ENCODE measurements at regions not wholly inside any gene's neighbourhood (a gene's known extent, or its start where the extent isn't known, plus 50 kb on each side); places are given as distances from the start of the nearest gene placed in this dataset.
"Not testable (repeated sequence)": the region's sequence is repeated elsewhere in the genome, so short reads cannot be mapped to it uniquely, and the experiment has no call there.

DNA sequence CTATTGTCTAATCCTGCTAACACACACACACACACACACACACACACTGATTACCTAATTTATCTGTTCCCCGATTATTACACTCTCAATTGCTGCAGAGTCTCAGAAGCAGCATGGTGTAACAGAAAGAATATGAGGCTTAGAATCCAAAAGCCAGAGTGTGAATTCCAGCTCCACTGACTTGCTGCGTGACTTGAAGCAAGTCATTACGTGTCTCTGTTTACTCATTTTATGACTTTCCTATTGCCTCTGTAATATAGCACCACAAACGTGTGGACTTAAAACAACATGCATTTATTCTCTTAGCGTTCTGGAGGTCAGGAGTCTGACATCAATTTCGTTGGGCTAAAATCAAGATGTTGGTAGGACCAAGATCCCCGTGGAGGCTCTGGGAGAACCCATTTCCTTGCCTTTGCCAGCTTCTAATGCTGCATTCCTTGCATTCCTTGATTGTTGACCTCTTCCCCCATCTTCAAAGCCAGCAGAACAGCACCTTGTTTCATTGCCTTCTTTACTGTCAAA lies 55.9 kb upstream of the ATP5PO start:
- Histone ChIP-seq H3K27ac (ENCODE audit: low read depth, low read length) (no peak overlapping the region), H3K36me3 (ENCODE audit: control insufficient read depth, insufficient read depth, low read length) (no peaks in the 10 kb centered on the region), H3K9me3 (ENCODE audit: control insufficient read depth, insufficient read depth, low read length) (no peaks in the 10 kb centered on the region), H3K27me3 (ENCODE audit: control insufficient read depth, insufficient read depth, low read length) (no peaks in the 10 kb centered on the region), H3K4me1 (ENCODE audit: control insufficient read depth, insufficient read depth, low read length) (peaks cover 23% of the 10 kb centered on the region), H3K9ac (ENCODE audit: low read depth, low read length) (no peak overlapping the region), H3K4me3 (ENCODE audit: low read depth, low read length) (no peak overlapping the region)

DNA sequence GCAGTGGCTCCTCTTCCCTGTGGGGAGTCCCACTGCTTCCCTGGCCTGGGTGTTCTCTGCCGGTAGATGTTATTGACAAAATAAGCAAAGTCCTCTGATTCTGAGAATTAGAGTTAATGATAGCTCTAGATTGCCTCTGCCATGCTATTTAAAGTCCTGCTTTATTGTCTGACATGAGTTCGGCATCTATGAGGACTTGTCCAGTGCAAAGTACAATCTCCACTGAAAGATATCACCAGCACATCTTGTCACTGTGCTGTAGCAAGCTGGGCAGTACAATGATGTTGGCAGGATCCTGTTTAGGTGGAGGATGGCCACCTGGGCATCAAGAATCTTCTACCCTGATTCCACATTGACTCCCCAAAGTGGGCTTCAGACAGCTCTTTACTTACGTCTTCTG lies 54.0 kb upstream of the ATP5PO start:
- no peaks in the 10 kb centered on the region for H3K9me3 ChIP-seq (ENCODE audit: control insufficient read depth, insufficient read depth, low read length)
- no peaks in the 10 kb centered on the region for H3K36me3 ChIP-seq (ENCODE audit: control insufficient read depth, insufficient read depth, low read length)
- H3K4me1 ChIP-seq (ENCODE audit: control insufficient read depth, insufficient read depth, low read length), result peaks cover 12% of the 10 kb centered on the region
- H3K9ac ChIP-seq (ENCODE audit: low read depth, low read length), result no peak overlapping the region
- no peak overlapping the region for H3K27ac ChIP-seq (ENCODE audit: low read depth, low read length)
- H3K4me3 ChIP-seq (ENCODE audit: low read depth, low read length), result no peak overlapping the region
- no peaks in the 10 kb centered on the region for H3K27me3 ChIP-seq (ENCODE audit: control insufficient read depth, insufficient read depth, low read length)

GRCh38 chr21:33968995-33969348 lies 53.4 kb upstream of the ATP5PO start:
- no peaks in the 10 kb centered on the region for H3K27me3 ChIP-seq (ENCODE audit: control insufficient read depth, insufficient read depth, low read length)
- H3K36me3 ChIP-seq (ENCODE audit: control insufficient read depth, insufficient read depth, low read length), result no peaks in the 10 kb centered on the region
- no peak overlapping the region for H3K9ac ChIP-seq (ENCODE audit: low read depth, low read length)
- peaks cover 12% of the 10 kb centered on the region for H3K4me1 ChIP-seq (ENCODE audit: control insufficient read depth, insufficient read depth, low read length)
- no peaks in the 10 kb centered on the region for H3K9me3 ChIP-seq (ENCODE audit: control insufficient read depth, insufficient read depth, low read length)
- no peak overlapping the region for H3K4me3 ChIP-seq (ENCODE audit: low read depth, low read length)
- H3K27ac ChIP-seq (ENCODE audit: low read depth, low read length), result no peak overlapping the region

DNA sequence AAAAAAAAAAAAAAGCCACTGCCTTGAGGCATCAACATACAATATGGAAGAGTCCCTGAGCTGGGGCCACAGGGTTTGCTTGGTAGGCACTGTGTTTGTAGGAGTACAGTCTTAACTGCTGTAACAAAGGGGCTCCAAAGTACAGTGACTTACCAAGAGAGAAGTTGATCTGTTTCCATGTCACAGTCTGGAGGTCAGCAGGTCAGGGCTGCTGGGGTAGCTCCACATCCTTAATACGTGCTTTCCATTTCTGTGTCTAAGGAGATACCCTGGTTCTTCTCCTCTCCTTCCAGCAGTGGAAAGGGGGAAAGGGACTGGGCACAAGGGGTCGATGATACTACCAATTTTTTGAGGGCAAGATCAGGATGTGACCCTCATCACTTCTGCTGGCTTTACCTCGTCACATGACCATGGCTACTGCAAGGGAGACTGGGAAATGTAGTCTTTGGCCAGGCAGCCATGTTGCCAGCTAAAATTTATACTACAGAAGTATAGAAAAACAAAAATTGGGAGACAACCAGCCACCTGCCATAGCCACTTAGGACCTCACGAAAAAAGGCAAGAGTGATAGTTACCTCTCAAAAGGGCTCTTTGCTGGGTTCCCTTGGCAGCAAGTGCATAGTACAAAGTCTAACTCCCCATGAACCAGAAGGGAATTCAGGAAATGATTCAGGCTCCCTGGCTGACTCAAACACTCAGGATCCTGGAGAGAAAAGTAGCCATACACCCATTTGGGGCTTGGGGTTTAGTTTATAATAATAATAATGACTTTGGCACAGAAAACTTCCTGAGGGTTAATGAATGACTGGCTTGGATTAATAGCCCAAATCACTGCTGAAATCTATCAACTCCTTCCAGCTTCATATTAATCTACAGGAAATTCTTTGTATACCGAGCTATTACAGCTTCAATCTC lies 52.7 kb upstream of the ATP5PO start:
- Histone ChIP-seq H3K36me3 (ENCODE audit: control insufficient read depth, insufficient read depth, low read length) (no peaks in the 10 kb centered on the region), H3K4me3 (ENCODE audit: low read depth, low read length) (peak overlapping the region; percentile 48), H3K4me1 (ENCODE audit: control insufficient read depth, insufficient read depth, low read length) (peaks cover 12% of the 10 kb centered on the region), H3K27ac (ENCODE audit: low read depth, low read length) (no peak overlapping the region), H3K9me3 (ENCODE audit: control insufficient read depth, insufficient read depth, low read length) (no peaks in the 10 kb centered on the region), H3K27me3 (ENCODE audit: control insufficient read depth, insufficient read depth, low read length) (no peaks in the 10 kb centered on the region), H3K9ac (ENCODE audit: low read depth, low read length) (no peak overlapping the region)

GRCh38 chr21:33967086-33967571 lies 51.5 kb upstream of the ATP5PO start:
- Histone ChIP-seq H3K9ac (ENCODE audit: low read depth, low read length) (no peak overlapping the region), H3K27me3 (ENCODE audit: control insufficient read depth, insufficient read depth, low read length) (no peaks in the 10 kb centered on the region), H3K36me3 (ENCODE audit: control insufficient read depth, insufficient read depth, low read length) (no peaks in the 10 kb centered on the region), H3K4me3 (ENCODE audit: low read depth, low read length) (no peak overlapping the region), H3K4me1 (ENCODE audit: control insufficient read depth, insufficient read depth, low read length) (peaks cover 12% of the 10 kb centered on the region), H3K27ac (ENCODE audit: low read depth, low read length) (no peak overlapping the region), H3K9me3 (ENCODE audit: control insufficient read depth, insufficient read depth, low read length) (no peaks in the 10 kb centered on the region)

GRCh38 chr21:33966324-33966949 lies 50.8 kb upstream of the ATP5PO start:
- no peak overlapping the region for H3K4me3 ChIP-seq (ENCODE audit: low read depth, low read length)
- H3K9me3 ChIP-seq (ENCODE audit: control insufficient read depth, insufficient read depth, low read length), result no peaks in the 10 kb centered on the region
- H3K27ac ChIP-seq (ENCODE audit: low read depth, low read length), result no peak overlapping the region
- no peak overlapping the region for H3K9ac ChIP-seq (ENCODE audit: low read depth, low read length)
- H3K27me3 ChIP-seq (ENCODE audit: control insufficient read depth, insufficient read depth, low read length), result no peaks in the 10 kb centered on the region
- no peaks in the 10 kb centered on the region for H3K36me3 ChIP-seq (ENCODE audit: control insufficient read depth, insufficient read depth, low read length)
- peaks cover 6% of the 10 kb centered on the region for H3K4me1 ChIP-seq (ENCODE audit: control insufficient read depth, insufficient read depth, low read length)

GRCh38 chr21:33965662-33966061 lies 50.1 kb upstream of the ATP5PO start:
- not testable (repeated sequence) for H3K4me1 ChIP-seq (ENCODE audit: control insufficient read depth, insufficient read depth, low read length); H3K9me3 ChIP-seq (ENCODE audit: control insufficient read depth, insufficient read depth, low read length); H3K27me3 ChIP-seq (ENCODE audit: control insufficient read depth, insufficient read depth, low read length); H3K4me3 ChIP-seq (ENCODE audit: low read depth, low read length); H3K9ac ChIP-seq (ENCODE audit: low read depth, low read length); H3K27ac ChIP-seq (ENCODE audit: low read depth, low read length); H3K36me3 ChIP-seq (ENCODE audit: control insufficient read depth, insufficient read depth, low read length)

Data from HUES48 (cell line).